Aorta (tissue), 5 donors: ENCODE measurements at regions not wholly inside any gene's neighbourhood (a gene's known extent, or its start where the extent isn't known, plus 50 kb on each side); places are given as distances from the start of the nearest gene placed in this dataset.
"Not testable (repeated sequence)": the region's sequence is repeated elsewhere in the genome, so short reads cannot be mapped to it uniquely, and the experiment has no call there.

Source experiments
- ATAC-seq: fragments of 200-7000 bp; cut with Tn5 transposase; one replicate; pipeline ENCODE4 v1.9.1; 2022; ENCODE audit warnings: moderate library complexity; ENCODE audit not compliant: low FRiP score
- DNase-seq, 2 donors: peaks; one replicate each; pipeline ENCODE4 v3.0.0-alpha.2; 2020
- H3K27ac ChIP-seq, 2 donors: one replicate each; pipeline ENCODE4 v1.5.1; 2013; ENCODE audit warnings: low read length in 2 of 2, mild to moderate bottlenecking in 2 of 2, moderate library complexity in 2 of 2, control low read depth in 1 of 2, inconsistent platforms in 1 of 2, low read depth in 1 of 2
- H3K27me3 ChIP-seq, 2 donors: one replicate each; pipeline ENCODE4 v1.6.1; 2013; ENCODE audit warnings: control low read depth in 1 of 2, low read length in 1 of 2, mild to moderate bottlenecking in 1 of 2, moderate library complexity in 1 of 2; ENCODE audit not compliant: insufficient read depth in 2 of 2, control insufficient read depth in 1 of 2
- H3K36me3 ChIP-seq, 2 donors: one replicate each; pipeline ENCODE4 v1.6.1; 2013; ENCODE audit warnings: control low read depth in 1 of 2, low read length in 1 of 2, mild to moderate bottlenecking in 1 of 2; ENCODE audit not compliant: insufficient read depth in 2 of 2, control insufficient read depth in 1 of 2
- H3K4me1 ChIP-seq, 2 donors: one replicate each; pipeline ENCODE4 v1.6.1; 2013; ENCODE audit warnings: low read length in 2 of 2, control low read depth in 1 of 2, mild to moderate bottlenecking in 1 of 2, moderate library complexity in 1 of 2; ENCODE audit not compliant: insufficient read depth in 2 of 2, control insufficient read depth in 1 of 2
- H3K4me3 ChIP-seq, 2 donors: one replicate each; pipeline ENCODE4 v1.5.1; 2013; ENCODE audit warnings: low read length in 2 of 2, control low read depth in 1 of 2, mild to moderate bottlenecking in 1 of 2
- H3K9me3 ChIP-seq: one replicate; pipeline ENCODE4 v1.6.1; 2013; ENCODE audit warnings: mild to moderate bottlenecking, low read length; ENCODE audit not compliant: control insufficient read depth
- WGBS, 2 donors: extraction: QIAGEN DNeasy Blood & Tissue Kit; methylation state at CpG; one replicate each; pipeline ENCODE4 v1.1.7; 2013; 5-methylcytosine and 5-hydroxymethylcytosine counted together
- intact Hi-C, 2 donors: fragments of 100-400 bp; cut with DNase I; formaldehyde crosslinking; loops; one replicate each; pipeline versions ENCODE4 v1.14.2 to v1.15.0; 2022
- donor health status: healthy with polysubstance abuse.
- donor health status: Bipolar disorder and iron deficiency.
- donor health status: DM: no; HTN: no; CAD: no.
- donor health status: DM: no; HTN: no; CAD: no.
- donor health status: DM: yes; HTN: yes; CAD: no.

GRCh38 chr4:49270912-49271311 lies 284.8 kb downstream of the CWH43 start:
- intact Hi-C loops = not testable (repeated sequence)

DNA sequence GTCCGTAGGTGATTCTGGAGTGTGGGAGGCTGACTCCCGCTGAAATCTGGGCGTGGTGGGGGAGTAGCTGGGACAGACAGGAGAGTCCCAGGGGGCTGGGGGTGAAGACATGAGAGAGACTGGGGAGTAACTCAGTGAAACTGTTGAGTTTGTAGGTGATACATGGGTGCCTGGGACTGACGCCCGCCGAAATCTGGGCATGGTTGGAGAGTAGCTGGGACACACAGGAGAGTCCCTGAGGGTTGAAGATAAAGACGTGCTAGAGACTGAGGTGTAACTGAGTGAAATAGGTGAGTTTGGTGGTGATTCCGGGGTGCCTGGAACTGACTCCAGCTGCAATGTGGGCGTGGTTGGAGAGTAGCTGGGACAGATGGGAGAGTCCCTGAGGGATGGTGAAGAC lies 299.8 kb downstream of the CWH43 start:
- 74 to 89% methylated on average over 4 to 5 of the region's 9 CpGs for WGBS, 2 donors
- H3K27me3 ChIP-seq, H3K9me3 ChIP-seq, DNase-seq, H3K4me1 ChIP-seq, H3K27ac ChIP-seq, intact Hi-C loops, H3K36me3 ChIP-seq, H3K4me3 ChIP-seq, ATAC-seq: not testable (repeated sequence)

More at GRCh38 chr4:49270912-49271311, 284.8 kb downstream of the CWH43 start:
- ATAC-seq, H3K4me1 ChIP-seq, H3K36me3 ChIP-seq, H3K27ac ChIP-seq, H3K9me3 ChIP-seq, H3K27me3 ChIP-seq, H3K4me3 ChIP-seq: not testable (repeated sequence)
- DNase-seq = peak in 1 of 2 donors; percentile 47
- 64 to 65% methylated on average over 16 to 18 of the region's 21 CpGs for WGBS, 2 donors

DNA sequence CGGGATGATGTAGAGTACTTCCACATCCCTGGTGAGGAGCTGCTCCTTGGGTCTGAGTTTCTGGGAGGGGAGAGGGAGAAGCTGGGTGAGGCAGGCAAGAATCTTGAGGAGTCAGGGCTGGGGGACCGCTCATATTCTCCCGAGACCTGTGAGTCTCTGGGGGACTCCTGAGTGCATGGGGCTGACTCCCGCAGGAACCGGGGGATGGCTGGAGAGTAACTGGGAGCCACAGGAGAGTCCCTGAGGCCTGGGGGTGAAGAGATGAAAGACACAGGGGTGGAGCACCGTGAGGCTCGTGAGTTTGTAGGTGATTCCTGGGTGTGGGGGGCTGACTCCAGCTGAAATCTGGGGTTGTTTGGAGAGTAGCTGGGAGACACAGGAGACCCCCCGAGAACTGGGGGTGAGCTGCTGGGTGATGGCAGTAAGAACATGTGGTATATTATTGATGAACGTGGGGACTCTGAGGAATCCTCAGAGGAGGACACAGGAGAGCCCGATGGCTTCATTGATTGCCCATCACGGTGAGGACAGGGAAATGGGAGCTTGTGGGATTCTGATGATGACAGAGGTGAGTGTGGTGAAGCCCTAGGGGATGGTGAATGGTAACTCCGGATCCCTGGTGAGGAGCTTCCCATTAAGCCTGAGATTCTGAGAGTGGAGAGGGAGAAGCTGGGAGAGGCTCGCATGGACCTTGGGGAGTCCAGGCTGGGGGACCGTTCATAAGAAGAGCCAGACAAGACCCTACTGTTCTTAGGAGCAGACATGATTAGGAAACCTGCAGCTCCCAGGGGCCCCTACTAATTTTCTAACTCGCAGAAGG lies 301.1 kb downstream of the CWH43 start:
- WGBS, 2 donors = 77 to 82% methylated on average over 12 to 15 of the region's 15 CpGs
- ATAC-seq, H3K27me3 ChIP-seq, H3K9me3 ChIP-seq, intact Hi-C loops, H3K4me3 ChIP-seq, H3K27ac ChIP-seq, H3K36me3 ChIP-seq, H3K4me1 ChIP-seq: not testable (repeated sequence)
- DNase-seq = peak in 1 of 2 donors; percentile 46

GRCh38 chr4:49287893-49288292 lies 301.8 kb downstream of the CWH43 start:
- 81 to 85% methylated on average over 17 of the region's 17 CpGs for WGBS, 2 donors
- DNase-seq = peak in 1 of 2 donors; percentile 53
- H3K4me1 ChIP-seq, intact Hi-C loops, ATAC-seq, H3K36me3 ChIP-seq, H3K9me3 ChIP-seq, H3K27me3 ChIP-seq, H3K27ac ChIP-seq, H3K4me3 ChIP-seq: not testable (repeated sequence)

GRCh38 chr4:49288796-49289195 lies 302.7 kb downstream of the CWH43 start:
- 83 to 89% methylated on average over 11 of the region's 11 CpGs for WGBS, 2 donors

DNA sequence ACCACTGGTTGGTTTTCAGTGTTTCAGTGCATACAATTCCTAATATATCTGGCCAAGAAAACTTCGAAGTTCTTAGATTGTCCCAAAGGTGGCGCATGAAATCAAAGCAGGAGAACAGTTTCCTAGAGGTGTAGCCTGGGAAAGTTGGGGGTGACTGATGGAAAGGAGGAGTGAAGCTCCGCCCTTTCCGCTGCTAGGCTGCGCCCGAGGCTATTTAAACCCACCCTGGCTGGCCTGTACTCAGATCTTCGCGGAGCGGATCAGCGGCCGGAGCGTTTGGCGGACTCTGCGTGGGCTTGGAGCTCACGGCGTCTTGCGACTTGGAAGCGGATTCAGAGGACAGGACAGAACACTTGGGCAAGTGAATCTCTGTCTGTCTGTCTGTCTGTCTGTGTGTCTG lies 328.7 kb downstream of the CWH43 start:
- H3K27ac ChIP-seq, H3K36me3 ChIP-seq, H3K9me3 ChIP-seq, H3K4me3 ChIP-seq, DNase-seq, intact Hi-C loops, H3K4me1 ChIP-seq, H3K27me3 ChIP-seq, ATAC-seq: not testable (repeated sequence)
- WGBS, 2 donors = 74 to 80% methylated on average over 18 of the region's 18 CpGs

More at GRCh38 chr4:49288796-49289195, 302.7 kb downstream of the CWH43 start:
- ATAC-seq, H3K4me1 ChIP-seq, H3K27me3 ChIP-seq, H3K36me3 ChIP-seq, H3K9me3 ChIP-seq, H3K4me3 ChIP-seq, H3K27ac ChIP-seq, DNase-seq, intact Hi-C loops: not testable (repeated sequence)

GRCh38 chr4:49320725-49321410 lies 334.8 kb downstream of the CWH43 start:
- ATAC-seq, H3K9me3 ChIP-seq, H3K4me3 ChIP-seq, intact Hi-C loops, H3K27me3 ChIP-seq, H3K27ac ChIP-seq, H3K36me3 ChIP-seq, H3K4me1 ChIP-seq, DNase-seq: not testable (repeated sequence)
- WGBS, 2 donors = 65 to 73% methylated on average over 19 to 24 of the region's 24 CpGs

DNA sequence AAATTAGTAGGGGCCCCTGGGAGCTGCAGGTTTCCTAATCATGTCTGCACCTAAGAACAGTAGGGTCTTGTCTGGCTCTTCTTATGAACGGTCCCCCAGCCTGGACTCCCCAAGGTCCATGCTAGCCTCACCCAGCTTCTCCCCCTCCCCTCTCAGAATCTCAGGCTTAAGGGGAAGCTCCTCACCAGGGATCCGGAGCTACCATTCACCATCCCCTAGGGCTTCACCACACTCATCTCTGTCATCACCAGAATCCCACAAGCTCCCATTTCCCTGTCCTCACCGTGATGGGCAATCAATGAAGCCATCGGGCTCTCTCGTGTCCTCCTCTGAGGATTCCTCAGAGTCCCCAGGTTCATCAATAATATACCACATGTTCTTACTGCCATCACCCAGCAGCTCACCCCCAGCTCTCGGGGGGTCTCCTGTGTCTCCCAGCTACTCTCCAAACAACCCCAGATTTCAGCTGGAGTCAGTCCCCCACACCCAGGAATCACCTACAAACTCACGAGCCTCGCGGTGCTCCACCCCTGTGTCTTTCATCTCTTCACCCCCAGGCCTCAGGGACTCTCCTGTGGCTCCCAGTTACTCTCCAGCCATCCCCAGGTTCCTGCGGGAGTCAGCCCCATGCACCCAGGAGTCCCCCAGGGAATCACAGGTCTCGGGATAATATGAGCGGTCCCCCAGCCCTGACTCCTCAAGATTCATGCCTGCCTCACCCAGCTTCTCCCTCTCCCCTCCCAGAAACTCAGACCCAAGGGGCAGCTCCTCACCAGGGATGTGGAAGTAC lies 335.6 kb downstream of the CWH43 start:
- H3K9me3 ChIP-seq, intact Hi-C loops, H3K27ac ChIP-seq, ATAC-seq, H3K4me3 ChIP-seq, DNase-seq, H3K4me1 ChIP-seq, H3K36me3 ChIP-seq, H3K27me3 ChIP-seq: not testable (repeated sequence)
- 76 to 80% methylated on average over 11 to 12 of the region's 12 CpGs for WGBS, 2 donors
